ENCODE measurements at regions not wholly inside any gene's neighbourhood (a gene's known extent, or its start where the extent isn't known, plus 50 kb on each side); places are given as distances from the start of the nearest gene placed in this dataset.

DNA sequence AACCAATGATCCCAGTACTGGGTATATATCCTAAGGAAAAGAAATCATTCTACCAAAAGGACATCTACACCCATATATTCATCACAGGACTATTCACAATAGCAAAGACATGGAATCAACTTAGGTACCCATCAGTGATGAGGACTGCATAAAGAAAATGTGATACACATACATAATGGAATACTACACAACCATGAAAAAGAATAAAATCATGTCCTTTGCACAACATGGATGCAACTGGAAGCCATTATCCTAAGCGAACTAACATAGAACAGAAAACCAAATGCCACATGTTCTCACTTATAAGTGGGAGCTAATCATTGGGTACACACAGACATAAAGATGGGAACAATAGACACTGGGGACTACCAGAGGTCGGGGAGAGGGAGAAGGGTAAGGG lies 86.0 kb upstream of the LGR5 start:
- no peak for DNase-seq (ENCODE audit: low spot score, unreplicated experiment)
- H3K4me3 Mint-ChIP-seq (ENCODE audit: low read depth), result no peak overlapping the region
- H3K4me1 Mint-ChIP-seq (ENCODE audit: low read depth), result no peaks in the 10 kb centered on the region
- H3K27ac Mint-ChIP-seq, result no peak overlapping the region
- TF ChIP-seq, protein P1, sequence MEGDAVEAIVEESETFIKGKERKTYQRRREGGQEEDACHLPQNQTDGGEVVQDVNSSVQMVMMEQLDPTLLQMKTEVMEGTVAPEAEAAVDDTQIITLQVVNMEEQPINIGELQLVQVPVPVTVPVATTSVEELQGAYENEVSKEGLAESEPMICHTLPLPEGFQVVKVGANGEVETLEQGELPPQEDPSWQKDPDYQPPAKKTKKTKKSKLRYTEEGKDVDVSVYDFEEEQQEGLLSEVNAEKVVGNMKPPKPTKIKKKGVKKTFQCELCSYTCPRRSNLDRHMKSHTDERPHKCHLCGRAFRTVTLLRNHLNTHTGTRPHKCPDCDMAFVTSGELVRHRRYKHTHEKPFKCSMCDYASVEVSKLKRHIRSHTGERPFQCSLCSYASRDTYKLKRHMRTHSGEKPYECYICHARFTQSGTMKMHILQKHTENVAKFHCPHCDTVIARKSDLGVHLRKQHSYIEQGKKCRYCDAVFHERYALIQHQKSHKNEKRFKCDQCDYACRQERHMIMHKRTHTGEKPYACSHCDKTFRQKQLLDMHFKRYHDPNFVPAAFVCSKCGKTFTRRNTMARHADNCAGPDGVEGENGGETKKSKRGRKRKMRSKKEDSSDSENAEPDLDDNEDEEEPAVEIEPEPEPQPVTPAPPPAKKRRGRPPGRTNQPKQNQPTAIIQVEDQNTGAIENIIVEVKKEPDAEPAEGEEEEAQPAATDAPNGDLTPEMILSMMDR (IDR thresholded peaks at IDR 0.05; ENCODE audit: unreplicated experiment), result no peak
- H3K27me3 Mint-ChIP-seq, result no peaks in the 10 kb centered on the region
- peaks cover 5% of the 10 kb centered on the region for H3K9me3 Mint-ChIP-seq (ENCODE audit: low read depth)
- no peaks in the 10 kb centered on the region for H3K36me3 Mint-ChIP-seq (ENCODE audit: insufficient read depth)

- no peaks in the 10 kb centered on the region for H3K4me1 Mint-ChIP-seq (ENCODE audit: low read depth)
- no peaks in the 10 kb centered on the region for H3K27me3 Mint-ChIP-seq
- H3K9me3 Mint-ChIP-seq (ENCODE audit: low read depth), result peaks cover 5% of the 10 kb centered on the region
- TF ChIP-seq, protein P1 (IDR thresholded peaks at IDR 0.05; ENCODE audit: unreplicated experiment), result no peak
- H3K4me3 Mint-ChIP-seq (ENCODE audit: low read depth), result no peak overlapping the region
- H3K27ac Mint-ChIP-seq, result no peak overlapping the region
- no peaks in the 10 kb centered on the region for H3K36me3 Mint-ChIP-seq (ENCODE audit: insufficient read depth)
- no peak for DNase-seq (ENCODE audit: low spot score, unreplicated experiment)
These were observed 89.6 kb upstream of the LGR5 start for GRCh38 chr12:71349950-71350349.

DNA sequence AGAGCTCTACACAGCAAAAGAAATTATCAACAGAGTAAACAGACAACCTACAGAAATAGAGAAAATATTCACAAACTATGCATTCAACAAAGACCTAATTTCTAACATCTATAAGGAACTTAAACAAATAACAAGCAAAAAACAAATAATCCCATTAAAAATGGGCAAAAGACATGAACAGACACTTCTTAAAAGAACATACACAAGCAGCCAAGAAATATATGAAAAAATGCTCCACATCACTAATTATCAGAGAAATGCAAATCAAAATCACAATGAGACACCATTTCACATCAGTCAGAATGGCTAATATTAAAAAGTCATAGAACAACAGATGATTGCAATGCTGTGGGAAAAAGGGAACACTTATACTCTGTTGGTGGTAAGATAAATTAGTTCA lies 100.7 kb upstream of the LGR5 start:
- peaks cover 19% of the 10 kb centered on the region for H3K9me3 Mint-ChIP-seq (ENCODE audit: low read depth)
- H3K4me1 Mint-ChIP-seq (ENCODE audit: low read depth), result no peaks in the 10 kb centered on the region
- H3K4me3 Mint-ChIP-seq (ENCODE audit: low read depth), result no peak overlapping the region
- H3K27ac Mint-ChIP-seq, result no peak overlapping the region
- TF ChIP-seq, protein P1 (IDR thresholded peaks at IDR 0.05; ENCODE audit: unreplicated experiment), result no peak
- no peaks in the 10 kb centered on the region for H3K36me3 Mint-ChIP-seq (ENCODE audit: insufficient read depth)
- no peak for DNase-seq (ENCODE audit: low spot score, unreplicated experiment)
- H3K27me3 Mint-ChIP-seq, result no peaks in the 10 kb centered on the region

- peaks cover 13% of the 10 kb centered on the region for H3K9me3 Mint-ChIP-seq (ENCODE audit: low read depth)
- H3K27ac Mint-ChIP-seq, result no peak overlapping the region
- H3K27me3 Mint-ChIP-seq, result no peaks in the 10 kb centered on the region
- TF ChIP-seq, protein P1 (IDR thresholded peaks at IDR 0.05; ENCODE audit: unreplicated experiment), result no peak
- no peak overlapping the region for H3K4me3 Mint-ChIP-seq (ENCODE audit: low read depth)
- DNase-seq (ENCODE audit: low spot score, unreplicated experiment), result no peak
- H3K36me3 Mint-ChIP-seq (ENCODE audit: insufficient read depth), result no peaks in the 10 kb centered on the region
- H3K4me1 Mint-ChIP-seq (ENCODE audit: low read depth), result no peaks in the 10 kb centered on the region
These were observed 103.7 kb upstream of the LGR5 start for GRCh38 chr12:71335963-71336257.

DNA sequence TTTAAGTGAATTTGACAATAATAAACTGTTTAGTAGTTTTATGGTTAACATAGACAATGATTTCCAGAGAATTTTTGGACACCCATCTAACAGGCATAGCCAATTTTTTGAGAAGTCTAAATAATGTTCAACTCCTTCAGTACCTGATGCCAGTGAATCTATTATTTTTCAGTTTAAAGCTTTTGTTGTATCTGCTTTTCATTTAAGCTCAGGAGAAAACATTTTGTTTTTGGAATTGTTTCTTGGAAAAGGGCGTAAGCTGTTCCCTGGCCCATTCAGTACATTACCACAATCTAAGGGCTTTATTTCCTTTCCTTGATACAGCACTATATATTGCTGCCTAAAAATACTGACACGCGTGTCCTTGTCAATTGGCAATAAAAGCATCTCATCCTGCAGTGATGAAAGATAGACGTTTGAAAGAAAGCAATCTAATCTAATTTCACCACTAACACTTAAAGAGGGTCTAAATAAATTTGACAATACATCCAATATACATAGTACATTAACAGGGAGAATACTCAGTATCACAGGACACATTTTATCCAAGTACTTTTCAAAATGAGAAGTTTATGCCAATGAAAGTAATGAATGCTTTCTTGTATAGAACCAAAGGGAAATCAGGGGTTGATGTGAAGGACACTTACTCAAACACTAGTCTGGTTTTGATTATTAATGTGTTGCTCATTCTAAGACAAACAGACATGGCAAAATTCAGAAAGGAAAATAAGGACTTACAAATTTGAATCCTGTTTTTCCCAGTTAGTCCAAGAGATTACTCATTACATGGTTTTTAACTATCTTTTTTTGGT lies 104.2 kb upstream of the LGR5 start:
- TF ChIP-seq, protein P1 (IDR thresholded peaks at IDR 0.05; ENCODE audit: unreplicated experiment), result no peak
- Mint-ChIP-seq H3K9me3 (ENCODE audit: low read depth) (peaks cover 11% of the 10 kb centered on the region), H3K4me3 (ENCODE audit: low read depth) (no peak overlapping the region), H3K36me3 (ENCODE audit: insufficient read depth) (no peaks in the 10 kb centered on the region), H3K27ac (no peak overlapping the region), H3K27me3 (no peaks in the 10 kb centered on the region), H3K4me1 (ENCODE audit: low read depth) (no peaks in the 10 kb centered on the region)
- no peak for DNase-seq (ENCODE audit: low spot score, unreplicated experiment)

Data from progenitor cell of endocrine pancreas (in vitro differentiated cells).